ENCODE measurements at regions not wholly inside any gene's neighbourhood (a gene's known extent, or its start where the extent isn't known, plus 50 kb on each side); places are given as distances from the start of the nearest gene placed in this dataset.

GRCh38 chr11:110830344-110830743 is 118.1 kb upstream of the ARHGAP20 start:
- TF ChIP-seq CTCF (IDR thresholded peaks at IDR 0.05) (no peak), POLR2A (IDR thresholded peaks at IDR 0.05) (no peak)
